Astrocyte (in vitro differentiated cells and primary cell): ENCODE measurements at regions not wholly inside any gene's neighbourhood (a gene's known extent, or its start where the extent isn't known, plus 50 kb on each side); places are given as distances from the start of the nearest gene placed in this dataset.

Experiments used
- DNase-seq: peaks from one replicate; pipeline ENCODE4 v3.0.0-alpha.2; 2010; ENCODE audit warnings: low read depth
- FAIRE-seq: peaks from 2 replicates; lab custom pipeline; 2011; peaks lifted over from hg19 to GRCh38; lab: Jason Lieb, UNC
- H2AFZ ChIP-seq: 2 replicates; pipeline ENCODE4 v1.6.0; 2012; ENCODE audit warnings: low read depth, low read length, inconsistent platforms
- H3K27ac ChIP-seq: 2 replicates; pipeline ENCODE4 v1.5.1; 2011; ENCODE audit warnings: low read depth, low read length, inconsistent platforms
- H3K27me3 ChIP-seq: 2 replicates; pipeline ENCODE4 v1.6.0; 2011; ENCODE audit warnings: low read length, inconsistent platforms; ENCODE audit not compliant: insufficient read depth
- H3K36me3 ChIP-seq: 2 replicates; pipeline ENCODE4 v1.5.1; 2011; ENCODE audit warnings: low read length, inconsistent platforms; ENCODE audit not compliant: insufficient read depth
- H3K4me1 ChIP-seq: 2 replicates; pipeline ENCODE4 v1.5.1; 2011; ENCODE audit warnings: low read length, inconsistent platforms; ENCODE audit not compliant: insufficient read depth
- H3K4me2 ChIP-seq: 2 replicates; pipeline ENCODE4 v1.6.0; 2012; ENCODE audit warnings: low read length, inconsistent platforms
- H3K4me3 ChIP-seq: 2 replicates; pipeline ENCODE4 v1.5.1; 2011; ENCODE audit warnings: low read depth, mild to moderate bottlenecking, low read length, inconsistent platforms; ENCODE audit not compliant: insufficient read depth
- H3K79me2 ChIP-seq: 2 replicates; pipeline ENCODE4 v1.6.0; 2012; ENCODE audit warnings: mild to moderate bottlenecking, low read length, inconsistent platforms; ENCODE audit not compliant: insufficient read depth
- H3K9ac ChIP-seq: 2 replicates; pipeline ENCODE4 v1.6.0; 2012; ENCODE audit warnings: mild to moderate bottlenecking, low read length, inconsistent platforms
- H3K9me3 ChIP-seq: 2 replicates; pipeline ENCODE4 v1.5.1; 2012; ENCODE audit warnings: low read depth, mild to moderate bottlenecking, low read length, inconsistent platforms; ENCODE audit not compliant: insufficient read depth
- H4K20me1 ChIP-seq: 2 replicates; pipeline ENCODE4 v1.6.0; 2012; ENCODE audit warnings: low read length, inconsistent platforms; ENCODE audit not compliant: insufficient read depth
- H3K27ac Mint-ChIP-seq: one replicate; pipeline ENCODE4 v1.8.0; 2021; ENCODE audit warnings: mild to moderate bottlenecking, mixed read lengths; ENCODE audit not compliant: unreplicated experiment
- H3K27me3 Mint-ChIP-seq: one replicate; pipeline ENCODE4 v1.8.0; 2021; ENCODE audit warnings: low read depth, mixed read lengths; ENCODE audit not compliant: unreplicated experiment
- H3K36me3 Mint-ChIP-seq: one replicate; pipeline ENCODE4 v1.8.0; 2021; ENCODE audit warnings: low read depth, mixed read lengths; ENCODE audit not compliant: unreplicated experiment
- H3K4me1 Mint-ChIP-seq: one replicate; pipeline ENCODE4 v1.8.0; 2021; ENCODE audit warnings: low read depth, mixed read lengths; ENCODE audit not compliant: unreplicated experiment
- H3K4me3 Mint-ChIP-seq: one replicate; pipeline ENCODE4 v1.8.0; 2021; ENCODE audit warnings: mild to moderate bottlenecking, moderate library complexity, mixed read lengths; ENCODE audit not compliant: unreplicated experiment
- H3K9me3 Mint-ChIP-seq: one replicate; pipeline ENCODE4 v1.8.0; 2021; ENCODE audit warnings: mild to moderate bottlenecking, mixed read lengths; ENCODE audit not compliant: unreplicated experiment
- CTCF ChIP-seq: IDR thresholded peaks from 2 replicates; pipeline ENCODE4 v1.5.1; 2011; ENCODE audit warnings: low read depth, mild to moderate bottlenecking, inconsistent platforms, low read length, moderate library complexity; ENCODE audit not compliant: insufficient read depth
- EZH2 ChIP-seq: IDR thresholded peaks from 2 replicates; pipeline ENCODE4 v1.6.1; 2012; ENCODE audit warnings: mild to moderate bottlenecking, low read length, inconsistent platforms; ENCODE audit not compliant: insufficient read depth

GRCh38 chr20:1819311-1820137 lies 75.7 kb upstream of the SIRPA start:
- no peaks in the 10 kb centered on the region for H3K27me3 ChIP-seq
- Mint-ChIP-seq H3K4me1 (peaks cover 41% of the 10 kb centered on the region), H3K36me3 (peaks cover 11% of the 10 kb centered on the region), H3K27me3 (peaks cover 6% of the 10 kb centered on the region), H3K9me3 (peaks cover 22% of the 10 kb centered on the region), H3K27ac (no peak overlapping the region), H3K4me3 (no peak overlapping the region)
- DNase-seq: no peak
- H3K36me3 ChIP-seq: no peaks in the 10 kb centered on the region
- H4K20me1 ChIP-seq: no peaks in the 10 kb centered on the region
- no peak overlapping the region for H2AFZ ChIP-seq
- no peaks in the 10 kb centered on the region for H3K9me3 ChIP-seq
- no peaks in the 10 kb centered on the region for H3K79me2 ChIP-seq
- FAIRE-seq: no peak
- no peak overlapping the region for H3K4me2 ChIP-seq
- no peak overlapping the region for H3K9ac ChIP-seq
- H3K4me1 ChIP-seq: peaks cover 31% of the 10 kb centered on the region
- TF ChIP-seq CTCF (no peak), EZH2 (no peak)
- H3K27ac ChIP-seq: no peak overlapping the region
- H3K4me3 ChIP-seq: no peak overlapping the region

- Mint-ChIP-seq H3K4me1 (peaks cover 48% of the 10 kb centered on the region), H3K27ac (peak overlapping the region; percentile 37), H3K9me3 (peaks cover 17% of the 10 kb centered on the region), H3K4me3 (no peak overlapping the region), H3K27me3 (peaks cover 6% of the 10 kb centered on the region), H3K36me3 (peaks cover 8% of the 10 kb centered on the region)
- no peaks in the 10 kb centered on the region for H3K9me3 ChIP-seq
- no peaks in the 10 kb centered on the region for H3K79me2 ChIP-seq
- no peaks in the 10 kb centered on the region for H3K36me3 ChIP-seq
- FAIRE-seq (no peak), DNase-seq (no peak)
- no peak overlapping the region for H3K9ac ChIP-seq
- no peaks in the 10 kb centered on the region for H3K27me3 ChIP-seq
- no peaks in the 10 kb centered on the region for H4K20me1 ChIP-seq
- H3K4me3 ChIP-seq: no peak overlapping the region
- no peak overlapping the region for H3K27ac ChIP-seq
- peaks cover 31% of the 10 kb centered on the region for H3K4me1 ChIP-seq
- no peak overlapping the region for H2AFZ ChIP-seq
- TF ChIP-seq CTCF (no peak), EZH2 (no peak)
- no peak overlapping the region for H3K4me2 ChIP-seq
Measured at GRCh38 chr20:1818895-1819294, 76.3 kb upstream of the SIRPA start.

- Histone ChIP-seq H3K27me3 (no peaks in the 10 kb centered on the region), H3K9ac (no peak overlapping the region), H3K4me3 (no peak overlapping the region), H3K27ac (no peak overlapping the region), H3K79me2 (no peaks in the 10 kb centered on the region), H3K36me3 (no peaks in the 10 kb centered on the region), H4K20me1 (no peaks in the 10 kb centered on the region), H3K4me2 (no peak overlapping the region), H2AFZ (no peak overlapping the region), H3K4me1 (peaks cover 35% of the 10 kb centered on the region), H3K9me3 (no peaks in the 10 kb centered on the region)
- Mint-ChIP-seq H3K9me3 (peaks cover 14% of the 10 kb centered on the region), H3K4me3 (peak overlapping the region; percentile 21), H3K4me1 (peaks cover 53% of the 10 kb centered on the region), H3K36me3 (peaks cover 7% of the 10 kb centered on the region), H3K27me3 (peaks cover 6% of the 10 kb centered on the region), H3K27ac (peak overlapping the region; percentile 37)
- DNase-seq: no peak
- FAIRE-seq: no peak
- TF ChIP-seq EZH2 (no peak), CTCF (no peak)
Measured at GRCh38 chr20:1818247-1818840, 76.9 kb upstream of the SIRPA start.
